HUES6 (cell line): ENCODE measurements at regions not wholly inside any gene's neighbourhood (a gene's known extent, or its start where the extent isn't known, plus 50 kb on each side); places are given as distances from the start of the nearest gene placed in this dataset.

Source experiments
- H3K27ac ChIP-seq: 2 replicates; pipeline ENCODE4 v1.7.0; 2013; ENCODE audit warnings: low read depth, mild to moderate bottlenecking, low read length, inconsistent platforms
- H3K27me3 ChIP-seq: 2 replicates; pipeline ENCODE4 v1.6.1; 2013; ENCODE audit warnings: low read length; ENCODE audit not compliant: control insufficient read depth, insufficient read depth
- H3K36me3 ChIP-seq: 2 replicates; pipeline ENCODE4 v1.6.1; 2013; ENCODE audit warnings: low read length; ENCODE audit not compliant: control insufficient read depth, insufficient read depth
- H3K4me1 ChIP-seq: 2 replicates; pipeline ENCODE4 v1.6.1; 2013; ENCODE audit warnings: low read length; ENCODE audit not compliant: control insufficient read depth, insufficient read depth
- H3K4me3 ChIP-seq: 2 replicates; pipeline ENCODE4 v1.5.1; 2013; ENCODE audit warnings: low read depth, low read length
- H3K9ac ChIP-seq: one replicate; pipeline ENCODE4 v1.6.1; 2013; ENCODE audit warnings: mild to moderate bottlenecking, low read length
- H3K9me3 ChIP-seq: 2 replicates; pipeline ENCODE4 v1.6.1; 2013; ENCODE audit warnings: low read depth, low read length; ENCODE audit not compliant: control insufficient read depth, insufficient read depth

DNA sequence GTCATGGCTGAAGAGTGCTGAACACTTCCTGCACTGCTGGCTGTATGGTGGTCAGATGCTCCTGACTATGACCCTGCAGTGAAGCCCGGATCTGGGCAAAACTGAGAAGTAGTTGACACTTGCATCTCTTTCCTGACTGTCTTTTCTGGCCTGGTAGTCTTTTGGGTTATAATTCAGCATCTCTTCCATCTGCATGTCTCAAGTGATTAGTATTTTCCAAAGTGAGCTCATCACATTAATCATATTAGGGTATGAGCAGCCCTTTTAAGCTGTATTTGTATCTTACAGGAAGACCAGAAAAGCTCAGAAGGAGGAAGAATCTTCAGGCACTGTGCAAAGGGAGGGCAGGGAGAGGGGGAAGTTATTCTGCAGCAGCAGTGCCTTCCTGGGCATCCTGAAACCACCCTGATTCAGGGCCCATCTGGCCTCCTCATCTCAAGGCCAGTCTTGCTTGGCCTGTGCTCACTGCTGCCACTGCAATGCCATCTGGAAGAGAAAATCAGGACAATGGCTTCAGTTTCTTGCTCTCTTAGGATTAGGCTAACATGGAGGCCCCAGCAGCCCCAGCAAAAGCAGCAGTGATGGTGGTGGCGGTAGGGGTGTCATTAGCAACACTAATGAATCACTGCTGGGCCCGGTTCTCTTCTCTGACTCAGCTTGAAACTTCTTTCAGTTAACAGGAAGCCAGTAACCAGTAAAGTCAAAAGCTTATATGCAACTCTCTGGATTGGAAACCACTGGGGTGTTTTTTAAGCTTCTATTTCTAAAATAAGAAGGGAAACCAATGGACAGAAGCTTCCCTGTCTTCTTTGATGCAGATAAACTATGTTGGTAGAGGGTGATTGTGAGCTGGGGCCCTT, 63.3 kb upstream of the WDR26 start:
- peak overlapping the region; percentile 81 for H3K9ac ChIP-seq
- peak overlapping the region; percentile 92 for H3K27ac ChIP-seq

DNA sequence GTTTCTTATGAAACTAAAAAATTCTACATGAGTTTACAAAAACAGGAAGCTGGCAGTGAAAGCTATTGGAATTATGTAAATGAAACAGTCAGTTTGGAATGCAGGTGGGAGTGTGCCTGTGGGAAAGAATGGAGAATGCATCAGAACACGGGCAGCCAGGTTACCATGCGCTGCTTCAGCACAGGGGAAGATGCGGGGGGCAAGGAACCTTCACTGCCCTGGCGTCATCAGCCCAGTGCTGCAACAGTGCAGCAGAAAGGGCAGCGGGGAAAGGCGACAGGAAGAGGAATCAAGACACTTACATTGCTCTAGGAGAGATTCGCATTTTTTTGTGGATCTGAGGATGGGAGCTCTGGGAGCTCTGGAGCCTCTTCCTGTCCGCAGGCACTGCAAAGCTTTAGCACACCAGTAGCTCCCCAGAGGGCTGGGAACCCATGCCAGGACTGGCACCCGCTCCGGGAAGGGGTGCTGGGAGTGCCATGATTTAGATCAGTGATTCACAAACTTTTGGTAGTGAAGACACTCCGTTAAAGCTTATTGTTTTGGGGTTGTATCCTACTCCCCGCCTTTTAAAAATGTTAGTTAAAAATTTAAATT, 64.1 kb upstream of the WDR26 start:
- Histone ChIP-seq H3K4me3 (peak overlapping the region; percentile 2; the same call in 1 of the 2 replicates), H3K27me3 (no peaks in the 10 kb centered on the region), H3K9me3 (peaks cover 11% of the 10 kb centered on the region), H3K27ac (peak overlapping the region; percentile 92), H3K9ac (peak overlapping the region; percentile 81), H3K4me1 (peaks cover 56% of the 10 kb centered on the region), H3K36me3 (no peaks in the 10 kb centered on the region)

More for the DNA sequence above, 63.3 kb upstream of the WDR26 start:
- Histone ChIP-seq H3K9me3 (peaks cover 11% of the 10 kb centered on the region), H3K36me3 (no peaks in the 10 kb centered on the region), H3K4me3 (no peak overlapping the region), H3K4me1 (peaks cover 56% of the 10 kb centered on the region), H3K27me3 (no peaks in the 10 kb centered on the region)

GRCh38 chr1:224499204-224499603, 64.6 kb upstream of the WDR26 start:
- H3K4me3 ChIP-seq, result no peak overlapping the region; the same call in 1 of the 2 replicates
- no peaks in the 10 kb centered on the region for H3K27me3 ChIP-seq
- H3K27ac ChIP-seq, result peak overlapping the region; percentile 92
- H3K9me3 ChIP-seq, result peaks cover 11% of the 10 kb centered on the region
- H3K4me1 ChIP-seq, result peaks cover 56% of the 10 kb centered on the region
- no peaks in the 10 kb centered on the region for H3K36me3 ChIP-seq
- peak overlapping the region; percentile 52 for H3K9ac ChIP-seq

DNA sequence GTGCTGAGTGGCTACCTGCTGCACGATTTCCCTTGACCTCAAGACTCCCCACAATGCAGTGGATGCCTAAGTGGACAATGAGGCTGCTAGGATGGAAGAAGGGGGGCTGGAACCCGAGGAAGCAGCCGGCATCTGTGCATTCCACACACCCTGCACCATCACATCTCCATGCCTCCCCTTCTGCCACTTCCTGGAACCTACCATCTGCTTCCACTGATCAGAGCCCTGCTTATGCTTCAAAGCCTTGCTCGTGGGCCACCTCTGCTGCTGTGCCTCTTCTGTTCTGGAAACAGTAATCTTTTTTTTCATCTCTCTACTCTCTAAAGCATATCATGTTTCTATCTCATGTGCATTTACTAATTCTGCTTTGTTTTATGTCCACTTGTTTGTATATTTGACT, 66.2 kb upstream of the WDR26 start:
- Histone ChIP-seq H3K27me3 (no peaks in the 10 kb centered on the region), H3K4me3 (no peak overlapping the region), H3K4me1 (peaks cover 66% of the 10 kb centered on the region), H3K9me3 (peaks cover 11% of the 10 kb centered on the region), H3K9ac (no peak overlapping the region), H3K36me3 (no peaks in the 10 kb centered on the region), H3K27ac (no peak overlapping the region)

GRCh38 chr1:224501836-224502235, 67.2 kb upstream of the WDR26 start:
- Histone ChIP-seq H3K4me1 (peaks cover 74% of the 10 kb centered on the region), H3K27ac (peak overlapping the region; percentile 79), H3K9ac (peak overlapping the region; percentile 46)

DNA sequence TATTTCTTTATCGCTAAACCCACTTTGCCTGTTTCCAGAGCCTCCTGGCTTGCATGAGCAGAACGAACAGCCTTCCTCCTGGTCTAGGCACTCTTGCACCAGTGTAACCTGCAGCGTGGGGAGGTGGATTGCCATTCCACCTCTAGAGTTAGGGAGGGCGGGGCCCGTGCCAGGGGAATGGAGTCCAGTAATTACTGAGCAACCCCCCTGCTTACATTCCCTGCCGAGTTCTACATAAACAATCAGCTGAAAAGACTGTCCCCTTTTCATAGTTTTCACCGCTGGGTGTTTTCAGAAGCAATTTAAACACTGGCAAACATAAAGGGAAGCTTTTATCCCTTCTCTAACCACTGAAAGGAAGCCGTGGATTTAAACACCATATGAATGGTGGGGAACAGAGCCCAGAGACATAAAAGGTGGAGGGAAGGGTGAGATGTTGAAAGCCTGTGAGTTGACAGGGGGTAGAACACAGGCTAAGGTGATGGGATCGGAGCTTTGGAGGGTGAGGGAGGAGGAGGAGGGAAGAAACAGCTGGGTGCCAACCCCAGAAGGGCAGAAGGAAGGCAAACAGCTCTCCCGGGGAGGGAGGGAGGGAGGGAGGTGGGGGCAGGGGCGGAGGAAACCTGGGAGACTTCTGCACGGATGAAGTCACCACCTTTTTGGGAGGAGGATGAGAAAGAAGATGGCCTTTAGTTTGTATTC, 68.0 kb upstream of the WDR26 start:
- Histone ChIP-seq H3K27me3 (no peaks in the 10 kb centered on the region), H3K9me3 (no peaks in the 10 kb centered on the region), H3K36me3 (no peaks in the 10 kb centered on the region), H3K27ac (peak overlapping the region; percentile 81), H3K9ac (peak overlapping the region; percentile 64), H3K4me3 (peak overlapping the region; percentile 34; the same call in 1 of the 2 replicates), H3K4me1 (peaks cover 70% of the 10 kb centered on the region)

More at GRCh38 chr1:224501836-224502235, 67.2 kb upstream of the WDR26 start:
- no peak overlapping the region for H3K4me3 ChIP-seq
- H3K9me3 ChIP-seq, result peaks cover 3% of the 10 kb centered on the region; the same call in 1 of the 2 replicates
- no peaks in the 10 kb centered on the region for H3K27me3 ChIP-seq
- H3K36me3 ChIP-seq, result no peaks in the 10 kb centered on the region

DNA sequence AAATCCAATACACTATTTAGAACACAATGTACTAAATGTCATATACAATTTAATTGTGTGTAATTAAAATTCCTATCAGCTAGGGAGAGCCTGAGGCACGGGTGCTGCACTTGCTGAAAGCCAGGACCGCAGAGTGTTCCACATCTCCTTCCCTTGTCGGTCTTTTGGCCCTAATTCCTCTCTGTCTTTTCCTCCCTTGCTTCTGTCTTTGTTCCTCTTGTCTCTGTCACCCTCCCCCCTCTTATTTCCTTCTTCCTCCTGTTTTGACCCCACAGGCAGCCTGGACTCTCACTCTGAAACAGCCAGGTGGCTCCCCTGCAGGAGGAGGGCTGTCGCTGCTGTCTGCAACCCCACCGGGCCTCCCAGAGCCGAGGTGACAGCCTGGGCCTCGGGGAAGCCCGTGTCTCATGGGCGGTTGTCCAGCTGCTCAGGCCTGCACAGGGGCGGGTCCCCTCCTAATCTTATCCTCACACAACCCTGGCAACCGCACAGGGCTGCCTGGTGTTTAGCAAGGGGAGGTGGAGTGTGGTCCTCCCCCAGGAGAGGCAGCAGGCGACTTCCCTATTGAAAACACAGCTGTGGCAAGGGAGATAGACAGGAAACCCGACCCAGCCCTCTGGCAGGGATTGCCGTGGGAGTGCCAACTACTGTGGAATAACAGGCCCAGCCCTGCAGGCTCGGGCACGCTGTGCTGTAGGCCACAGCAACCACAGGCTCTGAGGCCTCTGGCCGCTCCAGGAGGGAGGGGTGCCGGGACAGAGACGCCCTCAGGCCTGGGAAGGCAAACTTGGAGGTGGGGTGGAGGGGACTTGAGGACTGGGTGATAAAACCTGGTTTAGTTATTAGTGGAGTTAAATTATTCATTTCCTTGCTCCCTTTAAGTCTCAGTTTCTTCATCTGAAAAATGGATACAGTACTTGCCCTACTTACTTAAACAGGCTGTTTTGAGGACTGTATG, 68.8 kb upstream of the WDR26 start:
- Histone ChIP-seq H3K9me3 (no peaks in the 10 kb centered on the region), H3K4me3 (peak overlapping the region; percentile 34; the same call in 1 of the 2 replicates), H3K36me3 (no peaks in the 10 kb centered on the region), H3K27ac (peak overlapping the region; percentile 81), H3K9ac (peak overlapping the region; percentile 64), H3K4me1 (peaks cover 62% of the 10 kb centered on the region), H3K27me3 (no peaks in the 10 kb centered on the region)

DNA sequence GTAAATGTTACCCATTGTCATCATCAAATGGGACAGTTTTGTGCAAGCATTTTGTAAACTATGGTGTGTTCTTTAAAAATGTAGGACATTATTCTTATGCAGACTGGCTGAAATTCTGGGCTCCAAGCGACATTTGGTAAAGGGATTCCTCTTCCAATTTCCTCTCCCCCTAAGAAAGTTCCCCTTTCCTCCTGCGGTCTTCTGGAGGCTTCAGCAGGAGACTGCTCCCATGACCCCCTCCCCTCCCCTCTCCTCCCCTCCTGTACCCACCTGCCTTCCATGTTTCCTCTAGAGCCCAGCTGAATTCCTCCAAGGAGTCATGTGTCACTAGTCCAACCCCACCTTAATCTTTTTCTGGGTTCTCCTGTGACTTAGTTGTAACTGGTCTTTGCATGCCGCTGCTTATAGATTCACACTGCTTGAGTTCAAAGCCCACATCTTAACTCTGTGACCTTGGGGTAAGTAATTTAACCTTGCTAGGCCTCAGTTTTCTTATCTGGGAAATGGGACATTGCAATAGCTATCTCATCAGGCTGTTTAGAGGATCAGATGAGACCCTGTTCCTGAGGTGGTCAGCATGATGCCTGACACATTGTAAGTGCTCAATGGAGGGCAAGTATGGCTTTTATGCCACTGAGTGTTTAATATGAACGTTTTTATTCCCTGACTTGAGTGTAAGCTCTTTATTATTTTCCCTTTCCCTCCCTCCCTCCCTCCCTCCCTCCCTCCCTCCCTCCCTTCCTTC, 69.9 kb upstream of the WDR26 start:
- Histone ChIP-seq H3K4me3 (no peak overlapping the region), H3K9me3 (no peaks in the 10 kb centered on the region), H3K27me3 (no peaks in the 10 kb centered on the region), H3K27ac (peak overlapping the region; percentile 81; the same call in 1 of the 2 replicates), H3K9ac (no peak overlapping the region), H3K36me3 (no peaks in the 10 kb centered on the region), H3K4me1 (peaks cover 52% of the 10 kb centered on the region)

- Histone ChIP-seq H3K27me3 (no peaks in the 10 kb centered on the region), H3K9me3 (no peaks in the 10 kb centered on the region), H3K36me3 (no peaks in the 10 kb centered on the region), H3K27ac (no peak overlapping the region), H3K4me1 (peaks cover 57% of the 10 kb centered on the region), H3K4me3 (no peak overlapping the region), H3K9ac (no peak overlapping the region)
Observed at GRCh38 chr1:224505454-224506093, 71.0 kb upstream of the WDR26 start.
